Loucy (cell line): ENCODE measurements at regions not wholly inside any gene's neighbourhood (a gene's known extent, or its start where the extent isn't known, plus 50 kb on each side); places are given as distances from the start of the nearest gene placed in this dataset.

ENCODE experiments used
- EZH2phosphoT487 ChIP-seq: fragments of 200-600 bp; IDR thresholded peaks from 2 replicates; pipeline ENCODE4 v1.6.1; 2018; ENCODE audit warnings: antibody characterized with exemption, mild to moderate bottlenecking, moderate library complexity, borderline replicate concordance
- TF ChIP-seq, protein P1 (sequence below): fragments of 200-600 bp; sonication (generic); conservative IDR thresholded peaks from 2 replicates; pipeline ENCODE4 v1.5.1; 2014; ENCODE audit warnings: mild to moderate bottlenecking, antibody characterized with exemption, low read length

DNA sequence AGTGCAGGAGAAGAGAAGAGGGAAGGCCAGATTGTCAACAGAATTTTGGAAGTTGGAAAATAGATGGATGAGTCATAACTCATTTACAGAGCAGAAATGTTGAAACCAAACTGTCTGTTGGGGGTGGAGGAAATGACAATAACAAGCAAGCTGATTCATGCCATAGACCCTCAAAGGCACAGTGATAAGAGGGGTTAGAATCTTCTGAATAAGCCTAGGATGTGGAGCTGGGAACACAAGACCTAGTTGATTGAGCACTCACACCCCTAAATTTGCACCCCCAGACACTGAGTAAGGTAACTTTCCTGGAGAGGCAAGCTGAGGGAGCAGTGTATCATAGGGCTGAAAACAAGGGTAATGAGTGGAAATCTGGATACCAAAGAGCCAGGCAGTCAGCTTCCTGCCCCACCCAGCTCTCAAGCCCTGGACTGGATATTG lies 141.4 kb downstream of the SCG2 start:
- TF ChIP-seq, protein P1, sequence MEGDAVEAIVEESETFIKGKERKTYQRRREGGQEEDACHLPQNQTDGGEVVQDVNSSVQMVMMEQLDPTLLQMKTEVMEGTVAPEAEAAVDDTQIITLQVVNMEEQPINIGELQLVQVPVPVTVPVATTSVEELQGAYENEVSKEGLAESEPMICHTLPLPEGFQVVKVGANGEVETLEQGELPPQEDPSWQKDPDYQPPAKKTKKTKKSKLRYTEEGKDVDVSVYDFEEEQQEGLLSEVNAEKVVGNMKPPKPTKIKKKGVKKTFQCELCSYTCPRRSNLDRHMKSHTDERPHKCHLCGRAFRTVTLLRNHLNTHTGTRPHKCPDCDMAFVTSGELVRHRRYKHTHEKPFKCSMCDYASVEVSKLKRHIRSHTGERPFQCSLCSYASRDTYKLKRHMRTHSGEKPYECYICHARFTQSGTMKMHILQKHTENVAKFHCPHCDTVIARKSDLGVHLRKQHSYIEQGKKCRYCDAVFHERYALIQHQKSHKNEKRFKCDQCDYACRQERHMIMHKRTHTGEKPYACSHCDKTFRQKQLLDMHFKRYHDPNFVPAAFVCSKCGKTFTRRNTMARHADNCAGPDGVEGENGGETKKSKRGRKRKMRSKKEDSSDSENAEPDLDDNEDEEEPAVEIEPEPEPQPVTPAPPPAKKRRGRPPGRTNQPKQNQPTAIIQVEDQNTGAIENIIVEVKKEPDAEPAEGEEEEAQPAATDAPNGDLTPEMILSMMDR = no peak
- no peak for TF ChIP-seq EZH2phosphoT487
